ENCODE measurements at regions not wholly inside any gene's neighbourhood (a gene's known extent, or its start where the extent isn't known, plus 50 kb on each side); places are given as distances from the start of the nearest gene placed in this dataset.
"Not testable (repeated sequence)": the region's sequence is repeated elsewhere in the genome, so short reads cannot be mapped to it uniquely, and the experiment has no call there.

DNA sequence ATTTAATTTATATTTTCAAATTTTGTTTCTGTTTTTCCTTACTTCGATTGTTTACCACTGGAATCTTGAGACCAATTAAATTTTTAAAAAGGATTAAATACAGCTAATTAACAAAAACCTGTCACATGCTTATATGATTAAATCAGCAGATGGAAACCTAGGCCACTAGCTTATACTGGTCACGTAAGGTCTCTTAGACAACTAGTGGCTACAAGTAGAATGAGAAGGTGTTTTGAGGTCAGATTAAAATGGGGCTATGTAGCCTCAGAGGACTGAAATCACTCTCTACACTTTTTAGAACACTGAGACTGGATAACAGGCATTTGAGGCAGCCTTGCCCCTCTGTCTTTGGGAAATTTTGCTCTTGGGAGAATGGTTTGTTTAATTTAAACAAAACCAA is 246.5 kb upstream of the ONECUT1 start:
- no peak for DNase-seq (ENCODE audit: low read depth in 3 of 3)

DNA sequence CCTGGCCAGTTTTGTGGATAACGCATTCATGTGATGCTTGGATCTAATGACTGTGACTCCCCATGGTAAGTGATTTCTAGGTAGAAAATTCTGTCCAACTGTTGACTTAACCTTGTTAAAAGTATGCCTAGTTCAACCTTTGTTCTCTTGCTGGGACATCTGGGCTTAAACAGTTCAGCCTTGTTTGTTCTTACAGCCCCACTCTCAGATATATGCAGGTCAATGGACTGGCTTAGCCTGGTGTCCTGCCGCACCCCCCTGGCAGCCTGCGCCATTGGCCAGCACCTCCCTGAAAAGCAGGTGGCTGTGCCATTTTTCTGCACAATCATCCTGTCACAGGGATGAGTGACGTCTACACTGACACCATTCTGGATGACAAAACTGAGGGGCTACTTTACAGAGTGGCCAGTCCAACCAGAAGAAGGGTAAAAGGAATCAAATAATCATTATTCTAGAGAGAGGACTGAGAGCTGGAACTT is 244.7 kb upstream of the ONECUT1 start:
- no peak for DNase-seq (ENCODE audit: low read depth in 3 of 3)

DNA sequence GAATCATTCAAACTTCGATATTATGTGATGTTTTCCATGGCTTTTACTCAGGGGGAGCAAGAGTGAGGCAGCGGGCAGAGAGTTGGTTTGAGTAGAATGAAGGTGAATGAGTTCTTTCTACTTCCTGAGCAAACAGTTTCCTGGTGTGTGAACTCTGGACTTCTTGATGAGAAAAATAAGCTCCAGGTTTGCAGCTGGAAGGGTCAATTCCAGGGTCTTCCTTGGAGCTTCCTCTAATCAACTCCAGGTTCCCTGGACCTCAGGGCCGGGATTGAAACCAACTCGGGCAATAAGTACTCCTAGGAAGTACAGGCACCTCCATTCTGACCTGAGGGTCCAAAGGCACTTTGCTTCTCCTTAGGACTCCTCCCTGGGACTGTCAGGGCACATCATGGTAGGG is 243.6 kb upstream of the ONECUT1 start:
- DNase-seq (ENCODE audit: low read depth in 3 of 3), result no peak

DNA sequence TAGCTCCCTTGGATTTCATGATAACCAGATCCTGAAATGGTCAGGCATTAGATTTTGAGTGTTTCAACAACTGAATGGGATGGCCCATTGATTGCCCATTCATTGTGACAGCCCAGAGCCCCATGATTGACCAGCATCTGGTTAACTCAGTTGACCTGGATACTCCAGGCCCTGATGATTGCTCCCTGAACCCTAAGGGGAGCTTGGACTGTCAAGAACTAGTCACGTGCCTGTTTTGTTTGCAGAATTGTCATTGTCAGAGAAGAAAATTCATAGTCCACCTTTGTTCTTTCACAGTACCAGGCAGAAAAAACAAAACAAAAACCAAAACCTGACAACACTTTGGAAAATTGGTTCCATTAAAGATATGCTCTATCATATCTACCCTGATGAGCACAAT is 241.3 kb upstream of the ONECUT1 start:
- DNase-seq (ENCODE audit: low read depth in 3 of 3), result no peak

DNA sequence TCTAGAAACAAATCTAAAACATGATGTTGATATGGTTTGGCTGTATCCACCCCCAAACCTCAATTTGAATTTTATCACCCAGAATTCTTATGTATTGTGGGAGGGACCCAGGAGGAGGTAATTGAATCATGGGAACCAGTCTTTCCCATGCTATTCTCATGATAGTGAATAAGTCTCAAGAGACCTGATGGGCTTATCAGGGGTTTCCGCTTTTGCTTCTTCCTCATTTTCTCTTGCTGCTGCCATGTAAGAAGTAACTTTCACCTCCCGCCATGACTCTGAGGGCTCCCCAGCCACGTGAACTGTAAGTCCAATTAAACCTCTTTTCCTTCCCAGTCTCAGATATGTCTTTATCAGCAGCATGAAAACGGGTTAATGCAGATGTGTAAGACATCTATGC is 232.7 kb upstream of the ONECUT1 start:
- DNase-seq (ENCODE audit: low read depth in 3 of 3), result no peak

DNA sequence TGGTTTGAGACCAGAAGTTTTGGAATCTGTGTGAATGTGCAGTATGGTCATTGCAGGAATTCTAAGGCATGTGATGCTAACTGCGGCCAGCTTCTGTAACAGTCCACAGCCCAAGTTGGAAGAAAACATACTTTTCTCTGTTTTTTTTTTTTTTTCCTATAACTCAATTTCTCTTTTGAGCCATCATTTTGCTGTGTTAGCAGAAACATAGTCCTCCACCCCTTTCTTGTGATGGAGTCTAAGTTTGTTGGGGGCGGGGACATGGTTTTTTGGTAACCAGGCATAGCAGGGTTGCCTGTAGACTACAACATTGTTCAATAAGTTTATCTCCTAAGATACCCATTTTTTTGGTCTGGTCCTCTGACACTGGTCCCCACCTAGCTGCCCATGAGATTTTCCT is 223.2 kb upstream of the ONECUT1 start:
- DNase-seq (ENCODE audit: low read depth in 3 of 3), result no peak

DNA sequence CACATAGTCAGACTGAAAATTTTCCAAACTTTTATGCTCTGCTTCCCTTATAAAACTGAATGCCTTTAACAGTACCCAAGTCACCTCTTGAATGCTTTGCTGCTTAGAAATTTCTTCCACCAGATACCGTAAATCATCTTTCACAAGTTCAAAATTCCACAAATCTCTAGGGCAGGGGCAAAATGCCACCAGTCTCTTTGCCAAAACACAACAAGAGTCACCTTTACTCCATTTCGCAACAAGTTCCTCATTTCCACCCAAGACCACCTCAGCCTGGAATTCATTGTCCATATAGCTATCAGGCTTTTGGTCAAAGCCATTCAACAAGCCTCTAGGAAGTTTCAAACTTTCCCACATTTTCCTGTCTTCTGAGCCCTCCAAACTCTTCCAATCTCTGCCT is 221.6 kb upstream of the ONECUT1 start:
- not testable (repeated sequence) for DNase-seq (ENCODE audit: low read depth in 3 of 3)

DNA sequence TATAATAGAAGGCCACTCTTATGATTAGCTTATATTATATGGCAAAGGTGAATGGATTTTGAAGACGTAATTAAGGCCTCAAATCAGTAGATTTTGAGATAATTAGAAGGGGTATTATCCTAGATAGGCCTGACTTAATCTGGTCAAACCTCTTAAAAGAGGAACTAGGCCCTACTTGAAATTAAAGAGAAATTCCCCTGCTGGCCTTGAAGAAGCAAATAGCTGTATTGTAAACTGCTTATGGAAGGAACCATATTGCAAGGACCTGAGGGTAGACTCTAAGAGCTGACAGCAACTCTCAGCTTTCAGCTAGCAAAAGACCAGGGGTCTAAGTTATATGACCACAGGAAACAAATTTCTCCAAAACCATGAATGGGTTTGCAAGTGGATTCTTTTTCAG is 219.0 kb upstream of the ONECUT1 start:
- DNase-seq (ENCODE audit: low read depth in 3 of 3), result no peak

DNA sequence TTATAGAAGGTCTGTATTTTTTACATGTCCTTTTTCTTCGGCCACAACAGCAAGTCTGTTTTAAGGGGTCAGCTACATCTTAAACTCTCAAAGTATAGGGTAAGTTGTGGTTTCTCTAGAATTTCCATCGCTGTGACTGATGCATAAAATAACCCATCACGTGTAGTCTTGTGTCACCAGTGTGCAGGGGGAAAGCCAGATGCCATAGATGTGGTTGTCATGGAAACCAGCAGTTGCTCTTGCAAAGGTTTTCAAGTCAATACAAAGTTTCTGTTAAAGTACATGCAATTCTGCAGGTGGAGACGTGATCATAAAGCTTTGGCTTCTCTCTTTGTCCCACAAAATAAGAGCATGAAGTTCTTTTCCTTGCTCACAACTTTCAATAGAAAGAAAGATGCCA is 210.3 kb upstream of the ONECUT1 start:
- DNase-seq (ENCODE audit: low read depth in 3 of 3), result no peak

DNA sequence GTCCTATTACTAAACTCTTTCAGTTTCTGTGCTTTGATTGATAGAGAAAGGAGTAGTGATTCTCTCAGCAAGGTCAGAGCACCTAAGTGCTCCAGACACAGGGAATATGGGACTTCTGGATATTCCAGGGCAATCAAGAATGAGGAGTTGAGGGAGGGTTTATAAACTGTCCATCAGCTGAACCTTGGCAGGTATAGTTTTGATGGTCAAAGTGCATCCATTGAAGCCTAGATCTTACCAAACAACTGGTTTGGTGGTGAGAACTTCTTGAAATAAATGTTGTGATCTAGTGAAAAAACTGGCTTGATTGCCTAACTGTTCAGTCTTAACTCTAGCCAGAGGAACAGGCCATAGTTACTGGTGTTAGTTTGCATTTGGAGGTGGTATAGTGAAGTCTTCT is 207.0 kb upstream of the ONECUT1 start:
- DNase-seq (ENCODE audit: low read depth in 3 of 3), result no peak

DNA sequence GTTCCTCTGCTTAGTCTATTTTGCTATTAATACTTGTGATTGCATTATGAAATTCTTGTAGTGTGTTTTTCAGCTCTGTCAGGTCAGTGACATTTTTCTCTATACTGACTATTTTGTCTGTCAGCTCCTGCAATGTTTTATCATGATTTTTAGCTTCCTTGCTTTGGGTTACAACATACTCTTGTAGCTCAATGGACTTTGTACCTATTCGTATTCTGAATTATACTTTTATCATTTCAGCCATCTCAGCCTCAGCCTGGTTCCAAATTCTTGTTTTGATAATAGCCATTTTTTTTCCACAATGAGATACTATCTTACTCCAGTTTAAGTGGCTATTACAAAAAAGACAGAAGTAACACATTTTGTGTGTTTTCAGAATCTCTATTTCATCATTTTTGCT is 204.2 kb upstream of the ONECUT1 start:
- no peak for DNase-seq (ENCODE audit: low read depth in 3 of 3)

DNA sequence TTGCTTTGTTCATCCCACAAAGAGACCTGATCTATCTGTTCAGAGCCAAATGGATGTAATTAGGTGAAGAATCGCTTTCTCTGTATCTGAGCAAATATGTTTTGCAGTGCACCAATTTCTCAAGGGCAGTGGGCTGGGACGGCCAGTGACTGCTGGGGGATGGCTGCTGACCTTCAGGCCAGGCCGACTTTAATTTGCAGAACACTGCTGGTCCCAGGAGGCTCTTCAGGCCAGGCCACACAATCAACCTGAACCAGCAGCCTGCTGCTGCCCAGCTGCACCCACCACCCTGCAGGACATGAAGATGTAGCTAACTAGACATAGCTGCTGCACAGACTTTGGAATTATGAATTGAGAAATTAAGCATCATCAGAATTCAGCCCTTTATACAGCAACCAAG is 194.4 kb upstream of the ONECUT1 start:
- DNase-seq (ENCODE audit: low read depth in 3 of 3), result no peak

DNA sequence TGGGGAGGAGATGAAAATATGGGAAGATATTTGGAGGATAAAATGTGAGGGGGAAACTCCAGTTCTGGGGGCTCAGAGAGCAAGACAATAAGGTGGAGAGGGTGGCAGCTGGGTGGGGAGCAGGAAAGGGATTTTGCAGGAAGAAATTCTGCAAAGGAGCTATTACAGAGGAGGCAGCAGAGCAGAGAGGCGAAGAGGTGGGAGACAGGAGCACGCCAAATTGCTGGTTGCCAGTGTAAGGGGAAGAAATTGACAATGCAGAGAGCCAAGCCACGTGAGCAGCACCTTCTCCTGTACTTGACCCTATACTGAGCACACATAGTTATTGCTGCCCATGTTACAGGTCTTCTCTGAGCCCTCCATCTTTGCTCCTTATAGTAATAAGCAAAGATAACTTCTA is 190.3 kb upstream of the ONECUT1 start:
- no peak for DNase-seq (ENCODE audit: low read depth in 3 of 3)

DNA sequence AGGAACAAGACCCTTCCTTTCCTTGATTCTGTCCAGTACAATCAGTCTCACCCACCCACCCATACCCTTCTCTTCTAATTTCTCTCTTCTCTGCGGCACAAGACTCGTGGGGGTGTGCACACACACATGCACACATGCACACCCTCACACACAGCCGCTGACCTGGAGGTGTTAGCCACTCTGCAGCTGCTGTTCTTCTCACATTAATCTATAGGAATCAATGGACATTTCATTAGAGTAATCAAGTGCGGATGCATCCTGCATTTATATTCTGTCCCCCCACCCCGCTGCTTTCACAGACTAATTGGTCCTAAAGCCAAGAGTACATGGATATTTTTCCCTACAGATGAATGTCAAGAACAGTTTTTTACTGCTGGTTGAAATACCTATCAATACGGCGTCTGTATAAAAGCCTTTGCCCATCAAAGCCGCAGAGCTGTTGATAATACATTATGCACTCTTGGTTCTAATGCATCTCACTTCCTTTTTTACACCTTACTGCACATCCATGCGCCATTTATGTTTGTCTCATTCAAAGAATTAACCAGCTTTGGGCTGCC is 186.5 kb upstream of the ONECUT1 start:
- no peak for DNase-seq (ENCODE audit: low read depth in 3 of 3)

DNA sequence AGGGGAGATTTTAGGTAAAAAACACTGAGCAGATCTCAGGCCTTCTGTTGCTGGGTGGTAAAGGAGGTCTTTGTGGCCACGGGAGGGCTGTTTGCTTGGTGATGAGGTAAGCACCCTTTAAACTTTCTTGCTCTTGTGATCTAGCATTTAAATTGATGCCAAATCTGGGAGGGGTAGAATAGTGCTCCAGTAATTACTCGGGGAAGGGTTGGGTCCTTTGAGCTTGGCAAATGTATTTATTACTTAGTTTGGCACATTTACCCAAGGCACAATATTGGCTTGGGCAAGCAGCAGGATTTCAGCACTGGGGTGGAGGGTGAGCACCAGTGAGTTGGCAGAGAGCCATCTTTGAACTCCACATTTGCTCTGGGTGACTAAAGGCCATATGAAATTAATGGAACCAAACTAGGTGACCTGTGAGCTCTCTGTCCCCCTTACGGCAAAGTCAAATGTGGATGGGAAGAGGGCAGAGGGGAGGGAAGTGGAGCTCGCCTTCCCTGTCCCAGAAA is 185.9 kb upstream of the ONECUT1 start:
- DNase-seq (ENCODE audit: low read depth in 3 of 3), result no peak

DNA sequence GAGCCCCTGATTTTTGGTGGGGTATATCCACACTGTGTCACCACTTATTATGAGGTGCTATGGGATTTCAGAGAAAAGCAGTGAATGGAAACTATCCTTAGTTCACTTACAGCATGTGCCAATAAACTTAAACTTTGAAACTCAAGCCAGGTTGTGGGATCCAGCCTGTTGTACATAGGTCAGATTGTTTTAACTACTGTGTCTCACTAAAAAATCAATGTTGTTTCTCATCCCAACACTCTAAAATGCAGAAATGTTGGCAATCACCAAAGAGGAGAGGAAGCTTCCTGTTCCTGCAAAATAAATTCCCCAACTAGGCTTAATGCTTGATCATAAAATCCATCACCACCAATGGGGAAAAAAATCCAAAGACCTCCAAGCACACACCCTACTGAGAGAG is 173.7 kb upstream of the ONECUT1 start:
- no peak for DNase-seq (ENCODE audit: low read depth in 3 of 3)

DNA sequence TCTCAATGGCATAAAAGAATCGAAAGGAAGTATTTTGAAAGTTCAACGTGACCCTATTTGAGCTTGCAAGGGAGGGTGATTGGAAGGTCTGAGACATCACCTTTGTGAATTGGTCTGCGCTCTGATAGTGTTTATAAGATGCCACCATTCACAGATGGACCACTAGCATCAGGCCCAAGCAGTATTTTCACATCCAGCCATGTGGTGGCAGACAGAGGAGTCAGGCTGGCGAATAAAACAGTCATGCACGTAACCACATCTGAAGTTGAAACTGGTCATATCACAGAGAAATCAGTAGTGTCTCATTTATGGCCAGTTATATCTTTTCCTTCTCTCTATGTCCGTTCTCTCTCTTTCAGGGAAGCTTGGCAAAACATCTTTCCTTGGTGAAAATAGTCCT is 170.1 kb upstream of the ONECUT1 start:
- no peak for DNase-seq (ENCODE audit: low read depth in 3 of 3)

DNA sequence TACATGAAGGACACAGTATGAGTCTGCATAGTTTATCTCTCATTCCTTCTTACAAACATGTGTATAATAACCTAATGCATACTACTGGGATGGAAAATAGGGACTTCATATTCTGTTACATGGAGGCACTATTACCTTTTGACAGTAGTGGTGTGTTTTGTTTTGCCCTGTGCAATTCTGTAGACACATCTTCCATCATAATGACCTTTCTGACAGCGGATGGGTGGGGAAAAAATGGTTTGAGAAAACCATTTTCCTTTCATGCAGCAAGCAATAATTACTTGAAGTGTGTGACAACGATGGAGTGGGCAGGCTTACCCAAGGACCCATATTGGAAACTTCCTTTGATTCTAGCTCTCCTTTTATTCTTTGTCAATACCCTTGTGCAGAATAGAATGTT is 153.6 kb upstream of the ONECUT1 start:
- no peak for DNase-seq (ENCODE audit: low read depth in 3 of 3)

DNA sequence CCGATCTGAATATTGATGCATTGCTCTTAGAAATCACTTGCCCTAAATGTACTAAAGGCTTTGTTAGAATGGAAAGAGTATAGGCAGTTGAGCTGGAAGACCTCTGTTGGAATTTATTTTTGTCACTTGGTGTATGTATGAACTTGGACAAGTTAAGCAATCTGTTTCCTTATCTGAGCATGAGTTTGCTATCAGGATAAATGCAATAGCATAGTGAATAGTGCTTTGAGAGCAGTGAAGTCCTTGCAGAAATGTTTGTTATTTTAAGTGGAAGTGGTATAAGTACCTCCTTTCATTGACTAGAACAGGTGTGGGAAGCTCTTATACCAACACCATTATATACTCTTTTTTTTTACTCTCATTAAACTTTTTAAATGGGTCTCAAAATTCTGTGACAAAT is 146.4 kb upstream of the ONECUT1 start:
- DNase-seq (ENCODE audit: low read depth in 3 of 3), result no peak

DNA sequence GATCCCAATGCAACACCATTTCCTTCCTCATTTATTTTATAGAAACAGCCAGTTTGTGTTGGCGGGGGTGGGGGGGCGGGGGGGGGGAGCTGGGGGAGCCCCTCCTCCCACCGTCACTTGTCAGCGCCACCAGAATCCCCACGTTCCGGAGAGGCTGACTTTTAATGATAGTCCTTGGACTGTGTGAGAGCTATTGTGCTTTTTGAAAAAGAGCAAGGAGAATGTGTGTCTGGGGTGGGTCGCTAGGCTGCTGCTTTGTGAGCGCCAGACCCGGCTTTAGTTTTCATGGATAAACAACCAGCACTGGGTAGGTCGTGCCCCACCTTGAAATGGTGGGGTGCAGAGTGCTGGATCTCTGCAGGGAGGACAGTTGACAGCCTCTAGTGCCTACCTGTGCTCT is 135.0 kb upstream of the ONECUT1 start:
- DNase-seq (ENCODE audit: low read depth in 3 of 3), result no peak

DNA sequence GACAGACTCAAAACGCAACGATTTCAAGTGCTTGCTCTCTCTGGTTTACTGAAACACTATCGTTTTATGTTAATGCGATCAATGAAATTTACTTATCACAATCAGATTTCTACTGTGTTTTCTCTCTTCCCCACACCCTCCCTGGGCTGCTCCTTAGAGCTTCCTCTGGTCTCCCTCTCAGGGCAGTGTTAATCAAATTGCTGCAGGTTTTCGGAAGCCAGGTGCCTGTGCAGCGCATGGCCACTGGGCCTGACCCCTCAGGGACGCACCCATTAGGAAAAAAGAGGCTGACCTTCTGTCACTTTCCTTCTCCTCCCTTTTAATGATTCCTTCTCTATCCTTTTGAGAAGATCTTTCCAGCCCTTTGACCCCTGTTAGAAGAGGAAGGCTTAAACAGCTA is 134.5 kb upstream of the ONECUT1 start:
- DNase-seq (ENCODE audit: low read depth in 3 of 3), result no peak

DNA sequence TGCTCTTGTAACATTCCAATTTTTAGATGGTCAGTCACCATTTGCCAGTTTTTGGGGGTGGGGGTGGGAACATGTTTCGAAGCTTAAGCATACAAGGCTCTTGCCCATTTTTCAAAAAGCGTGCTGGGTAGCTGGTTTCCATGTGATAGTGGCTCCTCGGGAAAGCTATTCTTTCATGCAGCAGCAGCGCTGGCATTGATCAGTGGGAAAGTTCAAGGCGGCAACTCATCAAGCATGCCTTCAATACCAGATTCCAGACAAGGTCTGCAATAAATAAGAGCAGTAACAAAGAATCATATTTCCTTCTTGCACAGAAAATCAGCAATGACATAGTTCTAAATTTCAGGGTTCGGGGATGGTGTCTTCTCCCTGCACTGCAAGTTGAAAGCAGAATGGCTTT is 133.5 kb upstream of the ONECUT1 start:
- no peak for DNase-seq (ENCODE audit: low read depth in 3 of 3)

DNA sequence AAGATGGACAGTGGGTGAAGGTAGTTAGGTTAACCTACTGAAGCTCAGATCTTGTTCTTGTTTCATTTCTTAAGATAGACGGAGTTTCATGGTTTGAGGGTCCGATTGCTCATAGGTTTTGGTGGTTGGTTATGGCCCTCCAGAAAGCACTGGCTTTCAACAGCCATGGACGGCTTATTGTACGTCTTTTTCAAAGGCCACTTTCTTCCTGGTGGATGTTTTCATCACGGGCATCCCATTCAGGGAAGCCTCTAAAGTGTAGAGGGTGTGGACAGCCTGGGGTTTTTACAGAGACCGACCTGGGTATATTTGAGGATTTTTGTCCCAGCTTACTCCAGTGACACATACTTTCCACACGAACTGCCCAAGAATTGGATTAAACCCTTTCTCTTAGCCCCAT is 132.7 kb upstream of the ONECUT1 start:
- no peak for DNase-seq (ENCODE audit: low read depth in 3 of 3)

DNA sequence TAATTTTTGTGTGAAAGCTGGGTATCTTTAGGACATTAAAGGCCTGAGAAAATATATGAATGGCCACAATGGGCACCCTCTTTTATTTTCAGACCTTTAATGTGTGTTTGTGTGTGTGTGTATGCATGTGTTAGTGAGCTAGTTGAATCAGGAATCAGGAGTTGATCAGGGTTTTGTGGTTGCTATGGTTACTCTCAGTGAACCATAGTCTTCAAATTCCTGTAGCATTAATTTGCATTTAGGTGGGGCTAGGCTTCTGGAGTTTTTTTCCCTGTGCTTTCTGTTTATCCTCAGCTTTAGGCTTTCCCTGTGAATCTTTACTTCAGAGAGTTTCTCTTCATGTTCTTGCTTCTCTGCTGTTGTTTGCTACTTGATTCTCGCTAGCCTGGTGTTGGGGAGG is 122.0 kb upstream of the ONECUT1 start:
- no peak for DNase-seq (ENCODE audit: low read depth in 3 of 3)
